OCI-LY3 (cell line): ENCODE measurements at regions not wholly inside any gene's neighbourhood (a gene's known extent, or its start where the extent isn't known, plus 50 kb on each side); places are given as distances from the start of the nearest gene placed in this dataset.

Experiments used
- H2AFZ ChIP-seq: fragments of 200-600, 300-600 bp; shearing (Covaris generic); 2 replicates; pipeline ENCODE4 v1.6.0; 2014; ENCODE audit warnings: antibody characterized with exemption, low read depth, low read length
- H3K27ac ChIP-seq: fragments of 200-600, 300-600 bp; sonication (generic); 2 replicates; pipeline ENCODE4 v1.5.1; 2014; ENCODE audit warnings: mild to moderate bottlenecking, low read length, moderate library complexity, mixed read lengths
- H3K27me3 ChIP-seq: fragments of 200-600, 300-600 bp; sonication (generic); 2 replicates; pipeline ENCODE4 v1.6.1; 2014; ENCODE audit warnings: low read depth, low read length, mixed read lengths
- H3K36me3 ChIP-seq: fragments of 200-600, 300-600 bp; sonication (generic); replicated peaks from 2 replicates; pipeline ENCODE3; 2014; ENCODE audit warnings: low read depth, low read length, mixed read lengths
- H3K4me1 ChIP-seq: fragments of 300-600, 200-600 bp; sonication (generic); 2 replicates; pipeline ENCODE4 v1.6.1; 2014; ENCODE audit warnings: low read length, mixed read lengths
- H3K4me2 ChIP-seq: fragments of 200-600, 300-600 bp; sonication (generic); 2 replicates; pipeline ENCODE4 v1.6.1; 2014; ENCODE audit warnings: low read length, mixed read lengths
- H3K4me3 ChIP-seq: fragments of 300-600, 200-600 bp; sonication (generic); 2 replicates; pipeline ENCODE4 v1.5.1; 2014; ENCODE audit warnings: antibody characterized with exemption, mild to moderate bottlenecking, low read length, moderate library complexity
- H3K79me2 ChIP-seq: fragments of 300-600, 200-600 bp; shearing (Covaris generic); 2 replicates; pipeline ENCODE4 v1.6.1; 2014; ENCODE audit warnings: mild to moderate bottlenecking, low read length, mixed read lengths
- H3K9ac ChIP-seq: fragments of 300-600, 200-600 bp; shearing (Covaris generic); 2 replicates; pipeline ENCODE4 v1.6.0; 2014; ENCODE audit warnings: mild to moderate bottlenecking, low read length, moderate library complexity
- H3K9me3 ChIP-seq: fragments of 200-600, 300-600 bp; shearing (Covaris generic); 2 replicates; pipeline ENCODE4 v1.6.1; 2014; ENCODE audit warnings: low read length, mixed read lengths; ENCODE audit not compliant: insufficient read depth
- H4K20me1 ChIP-seq: fragments of 200-600, 300-600 bp; sonication (generic); 2 replicates; pipeline ENCODE4 v1.6.1; 2016; ENCODE audit warnings: low read length, mixed read lengths; ENCODE audit not compliant: insufficient read depth
- CTCF ChIP-seq: fragments of 200-600, 300-600 bp; sonication (generic); IDR thresholded peaks from 2 replicates; pipeline ENCODE4 v1.5.1; 2014; ENCODE audit warnings: antibody characterized with exemption, low read length, low read depth
- EZH2phosphoT487 ChIP-seq: fragments of 200-600 bp; shearing (Covaris generic); IDR thresholded peaks from 2 replicates; pipeline ENCODE4 v1.6.1; 2018; ENCODE audit warnings: antibody characterized with exemption, mixed run types, low read depth

GRCh38 chr2:180370511-180371205 is 363.6 kb upstream of the CWC22 start:
- H3K4me1 ChIP-seq, result peaks cover 13% of the 10 kb centered on the region
- H3K36me3 ChIP-seq, result no peaks in the 10 kb centered on the region
- no peaks in the 10 kb centered on the region for H3K27me3 ChIP-seq
- H2AFZ ChIP-seq, result no peak overlapping the region
- no peak overlapping the region for H3K4me2 ChIP-seq
- no peaks in the 10 kb centered on the region for H3K79me2 ChIP-seq
- H4K20me1 ChIP-seq, result no peaks in the 10 kb centered on the region
- TF ChIP-seq EZH2phosphoT487, result no peak
- TF ChIP-seq CTCF, result no peak
- H3K4me3 ChIP-seq, result no peak overlapping the region
- no peak overlapping the region for H3K9ac ChIP-seq
- no peak overlapping the region for H3K27ac ChIP-seq
- no peaks in the 10 kb centered on the region for H3K9me3 ChIP-seq

- Histone ChIP-seq H3K36me3 (no peaks in the 10 kb centered on the region), H3K4me2 (no peak overlapping the region), H3K27me3 (no peaks in the 10 kb centered on the region), H3K4me3 (no peak overlapping the region), H2AFZ (no peak overlapping the region), H3K4me1 (peaks cover 8% of the 10 kb centered on the region), H3K27ac (no peak overlapping the region), H4K20me1 (no peaks in the 10 kb centered on the region), H3K79me2 (no peaks in the 10 kb centered on the region), H3K9ac (no peak overlapping the region), H3K9me3 (no peaks in the 10 kb centered on the region)
- TF ChIP-seq EZH2phosphoT487, result no peak
These were observed 361.8 kb upstream of the CWC22 start for GRCh38 chr2:180368881-180369280.

GRCh38 chr2:180367815-180368214 is 360.7 kb upstream of the CWC22 start:
- H3K79me2 ChIP-seq, result no peaks in the 10 kb centered on the region
- no peak for TF ChIP-seq CTCF

GRCh38 chr2:180366481-180366880 is 359.4 kb upstream of the CWC22 start:
- H3K36me3 ChIP-seq, result no peaks in the 10 kb centered on the region
- H3K27me3 ChIP-seq, result no peaks in the 10 kb centered on the region
- no peak overlapping the region for H3K9ac ChIP-seq
- no peak overlapping the region for H3K4me2 ChIP-seq
- H3K4me3 ChIP-seq, result no peak overlapping the region
- H3K4me1 ChIP-seq, result peaks cover 8% of the 10 kb centered on the region
- no peaks in the 10 kb centered on the region for H3K9me3 ChIP-seq
- no peaks in the 10 kb centered on the region for H3K79me2 ChIP-seq
- no peak for TF ChIP-seq EZH2phosphoT487
- no peak for TF ChIP-seq CTCF
- no peak overlapping the region for H3K27ac ChIP-seq
- no peak overlapping the region for H2AFZ ChIP-seq
- no peaks in the 10 kb centered on the region for H4K20me1 ChIP-seq

More at GRCh38 chr2:180367815-180368214, 360.7 kb upstream of the CWC22 start:
- Histone ChIP-seq H3K4me1 (peaks cover 8% of the 10 kb centered on the region), H3K4me2 (no peak overlapping the region), H3K27me3 (no peaks in the 10 kb centered on the region), H3K9ac (no peak overlapping the region), H3K36me3 (no peaks in the 10 kb centered on the region), H2AFZ (no peak overlapping the region), H3K9me3 (no peaks in the 10 kb centered on the region), H4K20me1 (no peaks in the 10 kb centered on the region), H3K4me3 (no peak overlapping the region), H3K27ac (no peak overlapping the region)
